HL-60 (cell line): ENCODE measurements at regions not wholly inside any gene's neighbourhood (a gene's known extent, or its start where the extent isn't known, plus 50 kb on each side); places are given as distances from the start of the nearest gene placed in this dataset.

Experiments used
- DNase-seq, 2 experiments: peaks; one replicate each; pipeline ENCODE4 v3.0.0-alpha.2; 2010 to 2020; ENCODE audit warnings: low read depth in 1 of 2, low spot score in 1 of 2
- H3K27ac ChIP-seq: fragments of 250-450 bp; sonication (Bioruptor Pico); replicated peaks from 2 replicates; pipeline ENCODE4 v1.5.1; 2020; ENCODE audit warnings: mild to moderate bottlenecking, moderate library complexity
- H3K27me3 ChIP-seq: fragments of 250-450 bp; sonication (Bioruptor Pico); 2 replicates; pipeline ENCODE4 v1.5.1; 2021; ENCODE audit warnings: mild to moderate bottlenecking, moderate library complexity; ENCODE audit not compliant: insufficient read depth, poor library complexity, severe bottlenecking
- H3K4me3 ChIP-seq: replicated peaks from 2 replicates; pipeline ENCODE4 v1.5.1; 2011; ENCODE audit warnings: mild to moderate bottlenecking, control low read depth, low read length; ENCODE audit not compliant: insufficient read depth
- CTCF ChIP-seq: IDR thresholded peaks from one replicate; pipeline ENCODE4 v1.5.1; 2011; ENCODE audit warnings: low read length, control low read depth, inconsistent platforms; ENCODE audit not compliant: insufficient read depth
- GABPA ChIP-seq: IDR thresholded peaks from 2 replicates; pipeline ENCODE4 v1.6.1; 2012; ENCODE audit warnings: low read depth
- POLR2AphosphoS5 ChIP-seq: IDR thresholded peaks from 2 replicates; pipeline ENCODE4 v1.6.1; 2012; ENCODE audit warnings: low read depth
- REST ChIP-seq: IDR thresholded peaks from 2 replicates; pipeline ENCODE4 v1.6.1; 2012; ENCODE audit warnings: low read depth; ENCODE audit not compliant: insufficient replicate concordance
- SPI1 ChIP-seq: IDR thresholded peaks from 2 replicates; pipeline ENCODE4 v1.6.1; 2012; ENCODE audit warnings: low read depth, mild to moderate bottlenecking, borderline replicate concordance

GRCh38 chr13:70694996-70695715 lies 586.9 kb upstream of the KLHL1 start:
- DNase-seq = no peak
- H3K27me3 ChIP-seq = no peaks in the 10 kb centered on the region
- no peak overlapping the region for H3K27ac ChIP-seq
- TF ChIP-seq POLR2AphosphoS5 (no peak), REST (no peak), CTCF (no peak)
- no peak overlapping the region for H3K4me3 ChIP-seq

GRCh38 chr13:70668983-70669382 lies 560.7 kb upstream of the KLHL1 start:
- DNase-seq = no peak
- H3K27me3 ChIP-seq = no peaks in the 10 kb centered on the region
- no peak for TF ChIP-seq SPI1
- no peak for TF ChIP-seq REST
- TF ChIP-seq CTCF = no peak
- no peak for TF ChIP-seq GABPA
- no peak for TF ChIP-seq POLR2AphosphoS5
- no peak overlapping the region for H3K4me3 ChIP-seq
- no peak overlapping the region for H3K27ac ChIP-seq

GRCh38 chr13:70668293-70668692 lies 560.0 kb upstream of the KLHL1 start:
- Histone ChIP-seq H3K27ac (no peak overlapping the region), H3K4me3 (no peak overlapping the region), H3K27me3 (no peaks in the 10 kb centered on the region)
- no peak for DNase-seq
- TF ChIP-seq SPI1 (no peak), CTCF (no peak), REST (no peak), POLR2AphosphoS5 (no peak), GABPA (no peak)
